RWPE2 (cell line): ENCODE measurements at regions not wholly inside any gene's neighbourhood (a gene's known extent, or its start where the extent isn't known, plus 50 kb on each side); places are given as distances from the start of the nearest gene placed in this dataset.
"Not testable (repeated sequence)": the region's sequence is repeated elsewhere in the genome, so short reads cannot be mapped to it uniquely, and the experiment has no call there.

Experiments
- ATAC-seq: fragments of 200-7000 bp; cut with Tn5 transposase; 3 replicates; pipeline ENCODE4 v1.9.1; 2021; ENCODE audit warnings: low read depth
- DNase-seq: peaks from one replicate; pipeline ENCODE4 v3.0.0-alpha.2; 2020; ENCODE audit warnings: low spot score
- H3K27ac ChIP-seq: fragments of 450-650 bp; 2 replicates; pipeline ENCODE4 v1.5.1; 2017; ENCODE audit warnings: mild to moderate bottlenecking; ENCODE audit not compliant: poor library complexity, severe bottlenecking
- H3K27me3 ChIP-seq: fragments of 250-450 bp; sonication (Bioruptor Pico); 2 replicates; pipeline ENCODE4 v1.5.1; 2021; ENCODE audit warnings: mild to moderate bottlenecking, moderate library complexity; ENCODE audit not compliant: insufficient read depth, poor library complexity, severe bottlenecking
- H3K36me3 ChIP-seq: fragments of 250-450 bp; sonication (Bioruptor Pico); 2 replicates; pipeline ENCODE4 v1.5.1; 2020; ENCODE audit warnings: low read depth, mild to moderate bottlenecking, moderate library complexity
- H3K4me1 ChIP-seq: fragments of 250-450 bp; sonication (Bioruptor Pico); 2 replicates; pipeline ENCODE4 v1.5.1; 2021; ENCODE audit warnings: mild to moderate bottlenecking, moderate library complexity; ENCODE audit not compliant: insufficient read depth, poor library complexity, severe bottlenecking
- H3K4me3 ChIP-seq: fragments of 250-450 bp; sonication (Bioruptor Pico); 2 replicates; pipeline ENCODE4 v1.5.1; 2021; ENCODE audit warnings: mild to moderate bottlenecking, moderate library complexity; ENCODE audit not compliant: severe bottlenecking
- H3K9me3 ChIP-seq: fragments of 250-450 bp; sonication (Bioruptor Pico); 2 replicates; pipeline ENCODE4 v1.5.1; 2021; ENCODE audit warnings: mild to moderate bottlenecking, moderate library complexity; ENCODE audit not compliant: severe bottlenecking
- TF ChIP-seq, protein P1 (sequence below): fragments of 450-650 bp; IDR thresholded peaks from one replicate; pipeline ENCODE4 v1.5.1; 2017; ENCODE audit warnings: mild to moderate bottlenecking, moderate library complexity; ENCODE audit not compliant: poor library complexity, severe bottlenecking

DNA sequence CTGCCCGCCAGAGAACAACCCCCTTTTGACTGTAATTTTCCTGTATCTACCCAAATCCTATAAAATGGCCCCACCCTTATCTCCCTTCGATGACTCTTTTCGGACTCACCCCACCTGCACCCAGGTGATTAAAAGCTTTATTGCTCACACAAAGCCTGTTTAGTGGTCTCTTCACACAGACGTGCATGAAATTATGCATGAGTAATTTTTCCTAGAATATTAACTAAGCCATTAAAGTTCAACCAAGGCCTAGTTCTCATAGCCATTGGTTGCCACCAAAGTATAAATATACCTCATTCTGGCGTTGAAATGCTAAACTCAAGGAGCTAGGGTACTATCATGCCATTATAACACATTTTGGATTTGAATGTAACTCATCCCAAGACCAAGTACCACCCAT, 243.9 kb downstream of the ZNF608 start:
- Histone ChIP-seq H3K4me1 (no peaks in the 10 kb centered on the region), H3K36me3 (no peaks in the 10 kb centered on the region), H3K27me3 (no peaks in the 10 kb centered on the region), H3K27ac (no peak overlapping the region), H3K4me3 (no peak overlapping the region), H3K9me3 (no peaks in the 10 kb centered on the region)
- TF ChIP-seq, protein P1, sequence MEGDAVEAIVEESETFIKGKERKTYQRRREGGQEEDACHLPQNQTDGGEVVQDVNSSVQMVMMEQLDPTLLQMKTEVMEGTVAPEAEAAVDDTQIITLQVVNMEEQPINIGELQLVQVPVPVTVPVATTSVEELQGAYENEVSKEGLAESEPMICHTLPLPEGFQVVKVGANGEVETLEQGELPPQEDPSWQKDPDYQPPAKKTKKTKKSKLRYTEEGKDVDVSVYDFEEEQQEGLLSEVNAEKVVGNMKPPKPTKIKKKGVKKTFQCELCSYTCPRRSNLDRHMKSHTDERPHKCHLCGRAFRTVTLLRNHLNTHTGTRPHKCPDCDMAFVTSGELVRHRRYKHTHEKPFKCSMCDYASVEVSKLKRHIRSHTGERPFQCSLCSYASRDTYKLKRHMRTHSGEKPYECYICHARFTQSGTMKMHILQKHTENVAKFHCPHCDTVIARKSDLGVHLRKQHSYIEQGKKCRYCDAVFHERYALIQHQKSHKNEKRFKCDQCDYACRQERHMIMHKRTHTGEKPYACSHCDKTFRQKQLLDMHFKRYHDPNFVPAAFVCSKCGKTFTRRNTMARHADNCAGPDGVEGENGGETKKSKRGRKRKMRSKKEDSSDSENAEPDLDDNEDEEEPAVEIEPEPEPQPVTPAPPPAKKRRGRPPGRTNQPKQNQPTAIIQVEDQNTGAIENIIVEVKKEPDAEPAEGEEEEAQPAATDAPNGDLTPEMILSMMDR: no peak
- no peak for ATAC-seq
- DNase-seq: no peak

- DNase-seq, H3K9me3 ChIP-seq, H3K36me3 ChIP-seq, ATAC-seq, H3K4me1 ChIP-seq, H3K4me3 ChIP-seq, H3K27me3 ChIP-seq, H3K27ac ChIP-seq: not testable (repeated sequence)
These were observed 246.6 kb downstream of the ZNF608 start for GRCh38 chr5:124499818-124500217.

- H3K4me3 ChIP-seq, H3K9me3 ChIP-seq, ATAC-seq, DNase-seq, H3K27ac ChIP-seq, H3K4me1 ChIP-seq, H3K36me3 ChIP-seq, H3K27me3 ChIP-seq: not testable (repeated sequence)
These were observed 249.5 kb downstream of the ZNF608 start for GRCh38 chr5:124496968-124497367.

- no peaks in the 10 kb centered on the region for H3K4me1 ChIP-seq
- no peaks in the 10 kb centered on the region for H3K27me3 ChIP-seq
- TF ChIP-seq, protein P1: no peak
- H3K9me3 ChIP-seq: no peaks in the 10 kb centered on the region
- ATAC-seq (0 out of 3 replicates have a peak, but pooled peaks have one; percentile 25), DNase-seq (no peak)
- no peak overlapping the region for H3K27ac ChIP-seq
- no peak overlapping the region for H3K4me3 ChIP-seq
- H3K36me3 ChIP-seq: no peaks in the 10 kb centered on the region
These were observed 251.8 kb downstream of the ZNF608 start for GRCh38 chr5:124494540-124495116.

GRCh38 chr5:124492444-124493224, 253.8 kb downstream of the ZNF608 start:
- DNase-seq: no peak
- no peaks in the 10 kb centered on the region for H3K27me3 ChIP-seq
- H3K36me3 ChIP-seq: no peaks in the 10 kb centered on the region
- TF ChIP-seq, protein P1: no peak
- ATAC-seq: no peak
- no peaks in the 10 kb centered on the region for H3K9me3 ChIP-seq
- H3K4me3 ChIP-seq: no peak overlapping the region
- H3K27ac ChIP-seq: no peak overlapping the region
- H3K4me1 ChIP-seq: no peaks in the 10 kb centered on the region

GRCh38 chr5:124490315-124490714, 256.1 kb downstream of the ZNF608 start:
- not testable (repeated sequence) for DNase-seq, H3K4me1 ChIP-seq, H3K4me3 ChIP-seq, H3K27me3 ChIP-seq, ATAC-seq, H3K36me3 ChIP-seq, H3K27ac ChIP-seq, H3K9me3 ChIP-seq
